ENCODE measurements at regions not wholly inside any gene's neighbourhood (a gene's known extent, or its start where the extent isn't known, plus 50 kb on each side); places are given as distances from the start of the nearest gene placed in this dataset.

- no peak for TF ChIP-seq CTCF (IDR thresholded peaks at IDR 0.05)
Measured at GRCh38 chr18:78495550-78495949, 484.1 kb upstream of the SALL3 start.

GRCh38 chr18:78496079-78496478, 483.5 kb upstream of the SALL3 start:
- no peak for TF ChIP-seq CTCF (IDR thresholded peaks at IDR 0.05)
- ATAC-seq (ENCODE audit: insufficient number of reproducible peaks, low FRiP score, low read depth) (no peak), DNase-seq (ENCODE audit: low spot score) (no peak)
- no peaks in the 10 kb centered on the region for H3K4me1 ChIP-seq (ENCODE audit: control insufficient read depth in 1 of 2, low read depth in 2 of 2)
- no peaks in the 10 kb centered on the region for H3K27me3 ChIP-seq (replicated peaks; ENCODE audit: insufficient read depth)
- H3K4me3 ChIP-seq: no peak overlapping the region
- no peaks in the 10 kb centered on the region for H3K36me3 ChIP-seq
- H3K9me3 ChIP-seq: no peaks in the 10 kb centered on the region
- H3K27ac ChIP-seq: no peak overlapping the region

More at GRCh38 chr18:78495550-78495949, 484.1 kb upstream of the SALL3 start:
- Histone ChIP-seq H3K4me1 (ENCODE audit: control insufficient read depth in 1 of 2, low read depth in 2 of 2) (no peaks in the 10 kb centered on the region), H3K27ac (no peak overlapping the region), H3K36me3 (no peaks in the 10 kb centered on the region), H3K9me3 (no peaks in the 10 kb centered on the region), H3K4me3 (no peak overlapping the region), H3K27me3 (replicated peaks; ENCODE audit: insufficient read depth) (no peaks in the 10 kb centered on the region)
- no peak for DNase-seq (ENCODE audit: low spot score)
- ATAC-seq (ENCODE audit: insufficient number of reproducible peaks, low FRiP score, low read depth): no peak

- DNase-seq (ENCODE audit: low spot score): no peak
- no peak for ATAC-seq (ENCODE audit: insufficient number of reproducible peaks, low FRiP score, low read depth)
- no peaks in the 10 kb centered on the region for H3K36me3 ChIP-seq
- H3K27ac ChIP-seq: no peak overlapping the region
- TF ChIP-seq CTCF (IDR thresholded peaks at IDR 0.05): no peak
- no peaks in the 10 kb centered on the region for H3K27me3 ChIP-seq (replicated peaks; ENCODE audit: insufficient read depth)
- H3K9me3 ChIP-seq: no peaks in the 10 kb centered on the region
- H3K4me1 ChIP-seq (ENCODE audit: control insufficient read depth in 1 of 2, low read depth in 2 of 2): no peaks in the 10 kb centered on the region
- H3K4me3 ChIP-seq: no peak overlapping the region
Measured at GRCh38 chr18:78497641-78498040, 482.0 kb upstream of the SALL3 start.

GRCh38 chr18:78499586-78499985, 480.0 kb upstream of the SALL3 start:
- Histone ChIP-seq H3K9me3 (no peaks in the 10 kb centered on the region), H3K27ac (no peak overlapping the region), H3K27me3 (replicated peaks; ENCODE audit: insufficient read depth) (no peaks in the 10 kb centered on the region), H3K4me3 (no peak overlapping the region), H3K36me3 (no peaks in the 10 kb centered on the region), H3K4me1 (ENCODE audit: control insufficient read depth in 1 of 2, low read depth in 2 of 2) (no peaks in the 10 kb centered on the region)
- no peak for TF ChIP-seq CTCF (IDR thresholded peaks at IDR 0.05)
- no peak for DNase-seq (ENCODE audit: low spot score)
- no peak for ATAC-seq (ENCODE audit: insufficient number of reproducible peaks, low FRiP score, low read depth)

- Histone ChIP-seq H3K36me3 (no peaks in the 10 kb centered on the region), H3K27me3 (replicated peaks; ENCODE audit: insufficient read depth) (no peaks in the 10 kb centered on the region), H3K4me1 (ENCODE audit: control insufficient read depth in 1 of 2, low read depth in 2 of 2) (no peaks in the 10 kb centered on the region), H3K4me3 (no peak overlapping the region), H3K9me3 (no peaks in the 10 kb centered on the region), H3K27ac (no peak overlapping the region)
- no peak for TF ChIP-seq CTCF (IDR thresholded peaks at IDR 0.05)
- DNase-seq (ENCODE audit: low spot score): no peak
- no peak for ATAC-seq (ENCODE audit: insufficient number of reproducible peaks, low FRiP score, low read depth)
Measured at GRCh38 chr18:78501251-78501650, 478.4 kb upstream of the SALL3 start.
